Activated naive CD4-positive, alpha-beta T cell treated with anti-CD3 and anti-CD28 coated beads, Interleukin-2, amount 50 U/mL, for 72 hours (primary cell): ENCODE measurements at regions not wholly inside any gene's neighbourhood (a gene's known extent, or its start where the extent isn't known, plus 50 kb on each side); places are given as distances from the start of the nearest gene placed in this dataset.
"Not testable (repeated sequence)": the region's sequence is repeated elsewhere in the genome, so short reads cannot be mapped to it uniquely, and the experiment has no call there.

Experiments
- ATAC-seq, 2 donors: fragments of 150-1000 bp; cut with Tn5 transposase; 2 replicates each; pipeline ENCODE4 v1.10.0; 2021; ENCODE audit warnings: mild to moderate bottlenecking in 2 of 2, moderate library complexity in 2 of 2
- DNase-seq, 2 donors: peaks; one replicate each; pipeline ENCODE4 v3.0.0; 2021 to 2022; ENCODE audit warnings: low spot score in 2 of 2
- H3K27ac Mint-ChIP-seq, 2 donors: one replicate each; pipeline ENCODE4 v1.8.0; 2022; ENCODE audit warnings: mild to moderate bottlenecking in 2 of 2, mixed read lengths in 2 of 2
- H3K36me3 Mint-ChIP-seq, 2 donors: one replicate each; pipeline ENCODE4 v1.8.0; 2022; ENCODE audit warnings: mixed read lengths in 2 of 2
- H3K9me3 Mint-ChIP-seq, 2 donors: one replicate each; pipeline ENCODE4 v1.8.0; 2022; ENCODE audit warnings: mixed read lengths in 2 of 2

GRCh38 chr2:239807568-239807967 is 217.6 kb downstream of the NDUFA10 start:
- H3K36me3 Mint-ChIP-seq = no peaks in the 10 kb centered on the region
- DNase-seq (no peak), ATAC-seq (no peak)
- H3K27ac Mint-ChIP-seq = no peak overlapping the region
- H3K9me3 Mint-ChIP-seq = no peaks in the 10 kb centered on the region

- H3K9me3 Mint-ChIP-seq = no peaks in the 10 kb centered on the region
- no peaks in the 10 kb centered on the region for H3K36me3 Mint-ChIP-seq
- no peak for DNase-seq
- no peak for ATAC-seq
- no peak overlapping the region for H3K27ac Mint-ChIP-seq
These were observed 218.2 kb downstream of the NDUFA10 start for GRCh38 chr2:239806758-239807434.

- ATAC-seq (no peak), DNase-seq (no peak)
- H3K9me3 Mint-ChIP-seq = no peaks in the 10 kb centered on the region
- H3K27ac Mint-ChIP-seq = no peak overlapping the region
- no peaks in the 10 kb centered on the region for H3K36me3 Mint-ChIP-seq
These were observed 218.9 kb downstream of the NDUFA10 start for GRCh38 chr2:239806276-239806675.

- no peak overlapping the region for H3K27ac Mint-ChIP-seq
- ATAC-seq (no peak), DNase-seq (no peak)
- no peaks in the 10 kb centered on the region for H3K36me3 Mint-ChIP-seq
- H3K9me3 Mint-ChIP-seq = peaks cover 0 to 1% of the 10 kb centered on the region in 2 donors
These were observed 219.7 kb downstream of the NDUFA10 start for GRCh38 chr2:239805414-239805813.

- Mint-ChIP-seq H3K36me3 (no peaks in the 10 kb centered on the region), H3K27ac (no peak overlapping the region), H3K9me3 (peaks cover 0 to 4% of the 10 kb centered on the region in 2 donors)
- no peak for ATAC-seq
- no peak for DNase-seq
These were observed 220.2 kb downstream of the NDUFA10 start for GRCh38 chr2:239805043-239805329.

GRCh38 chr2:239804161-239805042 is 220.7 kb downstream of the NDUFA10 start:
- no peaks in the 10 kb centered on the region for H3K36me3 Mint-ChIP-seq
- H3K9me3 Mint-ChIP-seq = peaks cover 0 to 4% of the 10 kb centered on the region in 2 donors
- ATAC-seq (no peak), DNase-seq (no peak)
- no peak overlapping the region for H3K27ac Mint-ChIP-seq

GRCh38 chr2:239803766-239804115 is 221.4 kb downstream of the NDUFA10 start:
- Mint-ChIP-seq H3K9me3 (peaks cover 0 to 4% of the 10 kb centered on the region in 2 donors), H3K36me3 (no peaks in the 10 kb centered on the region), H3K27ac (no peak overlapping the region)
- no peak for DNase-seq
- ATAC-seq = no peak

- Mint-ChIP-seq H3K36me3 (no peaks in the 10 kb centered on the region), H3K9me3 (peaks cover 0 to 4% of the 10 kb centered on the region in 2 donors), H3K27ac (no peak overlapping the region)
- no peak for DNase-seq
- no peak for ATAC-seq
These were observed 221.9 kb downstream of the NDUFA10 start for GRCh38 chr2:239803102-239803765.

- H3K27ac Mint-ChIP-seq = no peak overlapping the region
- DNase-seq = peak in 1 of 2 donors; percentile 26
- H3K9me3 Mint-ChIP-seq = peaks cover 0 to 4% of the 10 kb centered on the region in 2 donors
- no peaks in the 10 kb centered on the region for H3K36me3 Mint-ChIP-seq
- ATAC-seq = no peak
These were observed 222.9 kb downstream of the NDUFA10 start for GRCh38 chr2:239802185-239802649.

GRCh38 chr2:239801404-239802184 is 223.5 kb downstream of the NDUFA10 start:
- peak in 1 of 2 donors; percentile 23 for DNase-seq
- ATAC-seq = no peak
- Mint-ChIP-seq H3K36me3 (no peaks in the 10 kb centered on the region), H3K27ac (no peak overlapping the region), H3K9me3 (peaks cover 0 to 4% of the 10 kb centered on the region in 2 donors)

GRCh38 chr2:239800785-239801386 is 224.3 kb downstream of the NDUFA10 start:
- H3K27ac Mint-ChIP-seq = no peak overlapping the region
- ATAC-seq (no peak), DNase-seq (peak in 1 of 2 donors; percentile 23)
- no peaks in the 10 kb centered on the region for H3K36me3 Mint-ChIP-seq
- H3K9me3 Mint-ChIP-seq = peaks cover 0 to 4% of the 10 kb centered on the region in 2 donors

- Mint-ChIP-seq H3K27ac (no peak overlapping the region), H3K9me3 (peaks cover 0 to 4% of the 10 kb centered on the region in 2 donors), H3K36me3 (no peaks in the 10 kb centered on the region)
- no peak for DNase-seq
- ATAC-seq = no peak
These were observed 227.8 kb downstream of the NDUFA10 start for GRCh38 chr2:239797316-239797715.

GRCh38 chr2:239795761-239796160 is 229.4 kb downstream of the NDUFA10 start:
- H3K9me3 Mint-ChIP-seq, DNase-seq, ATAC-seq, H3K36me3 Mint-ChIP-seq, H3K27ac Mint-ChIP-seq: not testable (repeated sequence)

GRCh38 chr2:239793836-239794235 is 231.3 kb downstream of the NDUFA10 start:
- no peak overlapping the region for H3K27ac Mint-ChIP-seq

GRCh38 chr2:239793086-239793485 is 232.1 kb downstream of the NDUFA10 start:
- ATAC-seq (no peak), DNase-seq (no peak)
- Mint-ChIP-seq H3K27ac (no peak overlapping the region), H3K36me3 (no peaks in the 10 kb centered on the region), H3K9me3 (no peaks in the 10 kb centered on the region)

More at GRCh38 chr2:239793836-239794235, 231.3 kb downstream of the NDUFA10 start:
- ATAC-seq (no peak), DNase-seq (no peak)
- H3K36me3 Mint-ChIP-seq = no peaks in the 10 kb centered on the region
- no peaks in the 10 kb centered on the region for H3K9me3 Mint-ChIP-seq

- no peak overlapping the region for H3K27ac Mint-ChIP-seq
- H3K9me3 Mint-ChIP-seq = no peaks in the 10 kb centered on the region
- no peak for DNase-seq
- H3K36me3 Mint-ChIP-seq = no peaks in the 10 kb centered on the region
- no peak for ATAC-seq
These were observed 232.6 kb downstream of the NDUFA10 start for GRCh38 chr2:239792405-239793084.
